ENCODE measurements at regions not wholly inside any gene's neighbourhood (a gene's known extent, or its start where the extent isn't known, plus 50 kb on each side); places are given as distances from the start of the nearest gene placed in this dataset.

GRCh38 chr15:60062826-60063225, 58.7 kb downstream of the FOXB1 start (continued):
- TF ChIP-seq THAP7 (CRISPR knock-in tag; IDR thresholded peaks at IDR 0.05) (no peak), BDP1 (IDR thresholded peaks at IDR 0.05; ENCODE audit: insufficient read depth, insufficient read length) (no peak), U2AF1 (optimal IDR thresholded peaks at IDR 0.05; ENCODE audit: low read depth, low read length) (no peak), ARNT (IDR thresholded peaks at IDR 0.05) (no peak), ZNF436 (CRISPR knock-in tag; IDR thresholded peaks at IDR 0.05) (no peak)

GRCh38 chr15:60065951-60066350, 61.8 kb downstream of the FOXB1 start:
- H3K9me3 ChIP-seq (replicated peaks; ENCODE audit: control insufficient read depth, insufficient read depth, low read depth, low read length), result no peaks in the 10 kb centered on the region
- H3K9me1 ChIP-seq (ENCODE audit: control insufficient read depth, insufficient read depth, low read length), result no peaks in the 10 kb centered on the region
- no peak overlapping the region for H3K4me3 ChIP-seq
- H4K20me1 ChIP-seq (replicated peaks; ENCODE audit: control insufficient read depth, insufficient read depth, low read length), result no peaks in the 10 kb centered on the region
- TF ChIP-seq ZNF347 (CRISPR knock-in tag; IDR thresholded peaks at IDR 0.05; ENCODE audit: low read depth) (no peak), CREB3L1 (IDR thresholded peaks at IDR 0.05; ENCODE audit: borderline replicate concordance, low read depth) (no peak)
- in situ Hi-C loops (cut with MboI) (no loop called here), intact Hi-C loops (cut with micrococcal nuclease) (no loop called here)
- no TSS peak for BruUV-seq (replicated peaks)
- POLR2A ChIA-PET, result no interaction called here
- no peaks in the 10 kb centered on the region for H3K79me2 ChIP-seq (ENCODE audit: control insufficient read depth, insufficient read depth, low read length)
- DNase-seq (ENCODE audit: extremely low read depth in 1 of 4, low spot score in 3 of 4) (no peak), ATAC-seq (no peak), FAIRE-seq (no peak)
- CTCF ChIA-PET (ENCODE audit: low intra/inter-chr PET ratio), result no interaction called here
- no peaks in the 10 kb centered on the region for H3K4me1 ChIP-seq (replicated peaks in 1 of 2; ENCODE audit: control insufficient read depth in 2 of 2, insufficient read depth in 2 of 2, low read length in 2 of 2)
- H3K27me3 ChIP-seq (ENCODE audit: control insufficient read depth in 2 of 2, insufficient read depth in 2 of 2, low read length in 2 of 2), result no peaks in the 10 kb centered on the region
- no peak overlapping the region for H3K27ac ChIP-seq (ENCODE audit: extremely low read depth, low read depth, low read length)
- no peaks in the 10 kb centered on the region for H3K36me3 ChIP-seq (ENCODE audit: control insufficient read depth, insufficient read depth, low read length)
- 3% methylated on average over 7 of the region's 7 CpGs for WGBS (ENCODE audit: insufficient coverage, low coverage, missing lambda C conversion rate)
- H3K9ac ChIP-seq (ENCODE audit: insufficient read depth in 1 of 2, low read depth in 2 of 2, low read length in 2 of 2), result no peak overlapping the region
- no peak overlapping the region for H3K4me2 ChIP-seq (ENCODE audit: insufficient read depth, low read length)
- H2AFZ ChIP-seq (ENCODE audit: low read depth, low read length), result no peak overlapping the region

Data from K562 (cell line).